HL-60/S4 treated with phorbol 12-myristate 13-acetate at 8.2 ng/mL for 4 days and 3 days (cell line): ENCODE measurements at regions not wholly inside any gene's neighbourhood (a gene's known extent, or its start where the extent isn't known, plus 50 kb on each side); places are given as distances from the start of the nearest gene placed in this dataset.

Experiments
- in situ Hi-C: fragments of 300-500 bp; cut with MboI; formaldehyde crosslinking; loops from 2 replicates; pipeline ENCODE4 v1.15.0; 2022; ENCODE audit warnings: low sequenced_read_pairs

DNA sequence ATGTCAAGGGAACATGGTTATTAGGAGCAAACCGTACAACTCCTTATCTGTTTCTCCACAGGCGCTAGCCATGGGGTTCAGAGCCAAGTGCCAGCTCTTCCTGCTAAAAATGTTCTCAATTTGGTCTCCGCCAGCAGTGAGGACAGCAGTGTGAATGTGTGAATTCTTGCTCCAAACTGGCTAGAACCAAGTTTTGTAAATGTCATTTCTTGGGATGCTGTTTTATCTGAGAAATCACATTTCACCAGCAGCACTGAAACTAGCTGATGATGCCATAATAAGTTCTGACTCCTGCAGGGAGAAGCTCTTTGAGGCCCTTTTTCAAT, 140.6 kb upstream of the LGALSL start:
- in situ Hi-C loops = no loop called here

DNA sequence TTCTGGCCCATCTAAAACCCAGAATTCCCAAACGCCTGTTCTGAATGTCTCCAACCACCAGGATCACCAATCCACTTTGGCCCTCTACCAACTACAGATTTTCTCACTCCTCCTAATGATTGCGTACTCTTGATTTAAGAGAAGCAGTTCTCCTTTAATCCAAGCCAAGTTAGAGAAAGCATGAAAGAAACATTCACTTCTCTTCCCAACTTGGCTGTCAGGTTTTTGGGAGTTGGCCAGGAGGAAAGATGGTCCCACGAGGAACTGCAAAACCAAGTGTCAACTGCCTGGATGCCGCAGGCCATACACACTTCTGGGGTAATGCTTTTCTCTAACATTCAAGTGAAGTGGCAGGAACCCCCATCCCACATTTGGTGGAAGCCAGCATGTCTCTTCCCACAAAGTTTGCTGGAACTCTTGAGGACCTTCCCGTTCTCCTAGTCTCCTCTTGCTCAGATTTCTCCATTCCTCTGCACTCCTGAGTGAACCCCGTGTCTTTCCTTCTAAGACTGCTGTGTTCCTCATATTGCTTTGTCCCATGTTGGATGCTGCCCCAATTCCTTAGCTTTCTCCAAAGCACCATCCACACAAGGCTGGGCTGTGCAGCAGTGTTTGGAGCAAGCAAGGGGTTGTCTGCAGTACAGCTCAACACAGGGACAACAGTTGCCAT, 138.5 kb upstream of the LGALSL start:
- in situ Hi-C loops = no loop called here

DNA sequence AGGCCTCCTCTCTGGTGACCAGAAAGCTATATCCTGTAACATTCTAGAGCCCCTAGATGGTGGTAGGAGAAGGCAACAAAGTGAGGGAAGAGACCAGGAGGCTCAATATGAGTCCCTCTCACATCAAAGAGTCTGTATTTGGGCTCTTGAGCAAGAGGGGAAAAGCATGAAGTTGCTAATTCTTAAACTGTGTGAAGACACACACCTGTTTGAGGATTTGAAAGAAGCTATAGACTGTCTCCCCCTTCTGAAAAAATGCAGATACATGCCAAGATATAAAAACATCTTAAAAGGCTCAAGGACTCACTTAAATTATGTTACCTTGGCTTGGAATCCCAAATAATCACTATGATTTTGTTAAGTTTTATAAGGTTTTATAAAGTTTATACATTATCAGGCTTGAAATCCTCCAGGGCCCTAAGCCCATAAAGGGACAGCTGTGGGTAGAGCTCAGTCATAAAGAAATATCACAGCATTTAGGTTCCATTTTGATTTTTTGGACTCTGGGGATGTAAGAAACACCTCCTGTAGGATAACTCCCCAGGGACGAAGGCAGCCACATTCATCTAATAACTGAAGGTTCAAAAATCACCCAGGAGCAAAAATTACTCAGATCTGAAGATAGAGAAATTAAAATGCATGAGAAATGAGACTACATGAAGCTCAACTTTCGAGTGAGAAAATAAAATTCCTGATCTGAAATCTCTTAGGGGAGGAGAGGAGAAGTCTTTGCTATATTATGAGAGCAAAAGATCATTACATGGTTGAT, 136.1 kb upstream of the LGALSL start:
- in situ Hi-C loops = no loop called here

DNA sequence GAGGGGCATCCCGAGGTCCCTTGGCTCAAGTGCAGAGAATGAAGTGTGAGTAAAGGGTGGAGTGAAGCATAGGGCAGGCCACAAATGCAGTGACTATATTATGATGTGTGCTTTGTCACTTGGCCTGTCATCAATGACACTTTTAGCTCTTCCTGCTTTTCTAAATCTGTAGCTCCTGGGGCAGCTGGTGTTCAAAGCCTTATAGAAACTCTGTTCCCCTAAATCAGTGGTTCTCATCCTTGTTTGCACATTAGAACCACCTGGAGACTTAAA, 135.6 kb upstream of the LGALSL start:
- in situ Hi-C loops = no loop called here

DNA sequence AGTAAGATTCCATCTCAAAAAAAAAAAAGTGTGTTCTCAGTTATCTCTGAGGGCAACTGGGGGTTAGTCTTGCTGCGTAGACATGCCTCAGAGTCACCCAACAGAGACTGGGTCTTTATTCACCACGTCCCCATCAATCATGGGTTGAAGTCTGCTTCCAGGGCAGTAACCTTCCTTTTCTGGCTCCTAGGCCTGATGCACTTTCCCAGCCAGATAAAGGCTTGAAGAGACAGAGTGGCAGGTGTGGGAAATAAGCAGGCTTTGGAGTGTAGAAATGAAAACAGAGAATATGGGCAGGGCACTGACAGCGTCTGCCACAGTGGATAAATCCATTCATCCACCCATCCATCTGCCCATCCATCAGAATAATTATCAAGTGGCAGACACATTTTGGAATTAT, 134.1 kb upstream of the LGALSL start:
- in situ Hi-C loops = loop anchor here (10.0 kb wide), 1 partner anchor 275 kb away; no protein-coding TSS in a partner anchor

DNA sequence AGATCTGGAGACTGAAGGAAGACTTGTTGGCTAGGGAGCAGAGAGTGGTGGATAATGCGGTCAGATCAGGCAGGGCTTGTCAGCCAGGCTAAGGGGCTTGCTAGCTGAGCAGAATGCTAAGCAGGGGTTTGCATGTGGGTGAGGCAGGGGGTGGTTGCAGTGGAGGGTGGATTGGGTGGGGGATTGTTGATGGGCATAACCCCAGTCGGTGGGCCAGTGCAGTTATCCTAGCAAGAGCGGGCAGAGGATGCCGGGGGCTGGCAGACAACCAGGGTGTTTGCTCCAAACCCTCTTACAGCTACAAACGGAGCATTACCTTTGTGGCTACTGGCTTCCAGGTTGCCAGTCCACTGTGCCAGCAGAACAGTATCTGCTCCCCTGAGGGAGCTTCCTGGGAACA, 131.5 kb upstream of the LGALSL start:
- in situ Hi-C loops = loop anchor here (10.0 kb wide), 1 partner anchor 278 kb away; no protein-coding TSS in a partner anchor

DNA sequence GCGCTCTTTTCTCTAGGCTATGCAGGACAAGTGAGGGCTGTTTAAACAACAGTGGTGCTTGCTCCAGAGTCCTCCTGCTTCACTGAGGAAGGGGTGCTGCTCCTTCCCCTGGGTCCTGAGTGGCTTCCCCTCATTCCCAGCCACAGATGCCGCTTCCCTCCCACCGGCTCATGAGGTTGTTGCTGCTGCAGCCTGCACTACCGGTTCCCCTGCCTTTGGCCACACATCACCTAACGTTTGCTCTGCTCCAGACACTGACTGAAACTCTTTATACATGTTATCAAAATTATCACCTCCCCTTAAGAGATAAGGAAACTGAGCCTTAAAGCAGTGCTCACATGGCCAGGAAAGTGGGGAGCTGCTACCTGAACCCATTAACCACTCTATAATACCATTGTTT, 130.8 kb upstream of the LGALSL start:
- in situ Hi-C loops = loop anchor here (10.0 kb wide), 1 partner anchor 278 kb away; no protein-coding TSS in a partner anchor

DNA sequence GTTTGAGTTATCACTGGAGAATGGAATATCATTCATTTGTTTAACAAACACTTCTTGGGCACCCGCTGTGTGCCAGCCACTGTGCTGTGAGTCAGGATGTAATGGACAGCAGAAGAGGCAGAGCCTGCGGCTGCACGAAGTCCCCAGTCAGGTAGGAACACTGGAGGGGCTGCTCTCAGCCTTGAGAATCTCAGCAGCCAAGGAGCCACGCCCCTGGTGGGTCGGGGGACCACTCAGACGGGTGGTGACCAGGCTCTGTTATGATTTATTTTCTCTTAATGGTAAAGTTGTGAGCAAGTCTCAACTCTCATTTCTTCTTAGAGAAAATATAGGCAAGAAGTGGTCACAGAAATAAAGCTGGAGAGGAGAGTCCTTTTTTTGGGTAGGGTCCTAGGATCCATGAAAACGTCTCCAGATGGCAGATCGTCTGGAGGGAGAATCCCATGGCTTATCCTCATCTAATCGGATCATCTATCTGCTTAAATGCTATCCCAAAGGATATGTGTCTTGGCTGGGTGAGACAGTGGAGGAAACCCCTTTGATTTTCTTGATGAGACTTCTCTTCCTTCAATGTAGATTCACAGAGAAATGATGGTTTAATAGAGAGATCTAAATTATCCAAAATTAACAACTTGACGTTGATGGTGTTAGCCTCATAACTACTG, 129.1 kb upstream of the LGALSL start:
- in situ Hi-C loops = loop anchor here (10.0 kb wide), 1 partner anchor 280 kb away; no protein-coding TSS in a partner anchor

DNA sequence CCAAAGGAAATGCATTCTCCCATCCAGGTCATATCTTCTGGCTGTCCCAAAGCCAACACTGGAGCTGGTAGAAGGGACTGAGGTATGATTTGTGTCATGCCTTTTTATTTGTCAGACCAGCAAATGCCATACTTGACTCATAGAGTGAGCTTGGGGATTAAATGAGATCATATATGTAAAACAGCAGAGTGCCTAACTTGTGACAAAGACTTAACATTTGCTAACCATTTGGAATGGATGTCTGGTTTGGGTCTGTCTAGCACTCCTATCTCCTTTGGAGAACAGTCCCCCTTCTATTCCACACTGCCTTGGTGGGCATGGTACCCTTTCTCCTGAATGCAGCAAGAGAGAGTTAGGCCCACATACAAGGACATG, 128.5 kb upstream of the LGALSL start:
- in situ Hi-C loops = loop anchor here (10.0 kb wide), 1 partner anchor 281 kb away; no protein-coding TSS in a partner anchor

DNA sequence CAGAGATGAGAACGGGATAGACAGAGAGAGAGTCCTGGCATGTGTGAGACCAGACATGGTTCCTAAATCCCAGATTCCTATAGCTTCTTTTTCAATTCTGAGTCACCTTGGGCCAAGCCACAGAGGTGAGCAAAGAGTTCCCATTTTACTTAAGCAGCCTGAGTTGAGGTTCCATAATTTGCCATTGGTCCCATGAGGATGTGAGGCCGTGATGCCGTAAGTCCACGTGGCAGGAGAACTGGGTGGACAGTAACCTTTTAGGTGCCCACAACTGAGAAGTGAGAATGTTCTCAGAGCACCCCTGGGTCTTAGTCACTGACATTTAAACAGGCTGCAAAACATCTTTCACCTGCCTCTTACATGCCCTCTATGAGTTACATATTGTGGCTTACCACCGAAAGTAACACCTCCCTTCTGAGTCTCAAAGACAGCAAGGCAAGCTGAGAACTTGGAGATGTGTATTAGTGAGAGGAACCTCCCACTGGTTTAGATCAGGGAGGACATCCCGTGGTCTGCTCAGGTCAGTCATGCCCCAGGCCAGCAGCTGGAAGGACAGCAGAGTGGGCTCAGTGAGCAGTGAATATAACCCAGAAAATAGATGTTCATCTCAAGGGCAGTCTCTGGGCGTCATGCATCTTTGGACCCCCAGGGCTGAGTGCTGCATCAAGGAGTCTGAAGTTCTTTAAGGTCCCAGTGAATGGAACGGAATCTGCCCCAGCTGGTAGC, 127.9 kb upstream of the LGALSL start:
- in situ Hi-C loops = loop anchor here (10.0 kb wide), 1 partner anchor 281 kb away; no protein-coding TSS in a partner anchor

DNA sequence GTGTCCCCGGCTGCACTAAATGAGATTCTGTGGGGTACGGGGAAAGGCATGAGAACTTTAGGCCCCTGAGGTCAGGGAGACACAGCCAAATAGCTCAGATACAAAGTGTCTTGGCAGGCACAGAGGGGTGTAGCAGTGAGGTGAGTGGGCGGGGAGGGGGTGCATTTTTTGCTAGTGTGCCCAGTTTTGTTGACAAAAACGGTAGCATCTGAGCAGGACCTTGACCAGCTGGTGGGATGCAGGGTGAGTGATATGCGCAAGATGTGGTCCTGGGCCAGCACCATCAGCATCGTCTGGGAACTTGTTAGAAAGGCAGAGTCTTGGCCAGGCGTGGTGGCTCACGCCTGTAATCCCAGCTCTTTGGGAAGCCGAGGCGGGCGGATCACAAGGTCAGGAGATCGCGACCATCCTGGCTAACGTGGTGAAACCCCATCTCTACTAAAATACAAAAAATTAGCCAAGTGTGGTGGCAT, 127.3 kb upstream of the LGALSL start:
- in situ Hi-C loops = loop anchor here (10.0 kb wide), 1 partner anchor 282 kb away; no protein-coding TSS in a partner anchor

DNA sequence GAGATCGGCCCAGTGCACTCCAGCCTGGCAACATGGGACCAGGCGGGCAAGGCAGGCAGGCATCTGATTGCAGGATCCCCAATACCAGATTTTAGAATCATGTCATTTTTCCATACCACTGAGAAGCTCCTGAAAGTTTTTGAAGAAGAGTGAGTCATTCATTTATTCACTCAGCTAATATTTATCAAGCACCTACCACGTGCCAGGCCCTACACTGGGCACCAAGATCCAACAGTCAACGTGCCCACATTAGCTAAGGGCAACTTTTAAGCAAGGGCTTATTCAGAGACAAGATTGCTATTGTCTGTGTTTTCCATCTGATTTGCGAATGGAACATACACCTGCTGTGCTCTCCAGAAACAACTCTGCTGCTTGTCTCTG, 126.8 kb upstream of the LGALSL start:
- in situ Hi-C loops = loop anchor here (10.0 kb wide), 1 partner anchor 282 kb away; no protein-coding TSS in a partner anchor

DNA sequence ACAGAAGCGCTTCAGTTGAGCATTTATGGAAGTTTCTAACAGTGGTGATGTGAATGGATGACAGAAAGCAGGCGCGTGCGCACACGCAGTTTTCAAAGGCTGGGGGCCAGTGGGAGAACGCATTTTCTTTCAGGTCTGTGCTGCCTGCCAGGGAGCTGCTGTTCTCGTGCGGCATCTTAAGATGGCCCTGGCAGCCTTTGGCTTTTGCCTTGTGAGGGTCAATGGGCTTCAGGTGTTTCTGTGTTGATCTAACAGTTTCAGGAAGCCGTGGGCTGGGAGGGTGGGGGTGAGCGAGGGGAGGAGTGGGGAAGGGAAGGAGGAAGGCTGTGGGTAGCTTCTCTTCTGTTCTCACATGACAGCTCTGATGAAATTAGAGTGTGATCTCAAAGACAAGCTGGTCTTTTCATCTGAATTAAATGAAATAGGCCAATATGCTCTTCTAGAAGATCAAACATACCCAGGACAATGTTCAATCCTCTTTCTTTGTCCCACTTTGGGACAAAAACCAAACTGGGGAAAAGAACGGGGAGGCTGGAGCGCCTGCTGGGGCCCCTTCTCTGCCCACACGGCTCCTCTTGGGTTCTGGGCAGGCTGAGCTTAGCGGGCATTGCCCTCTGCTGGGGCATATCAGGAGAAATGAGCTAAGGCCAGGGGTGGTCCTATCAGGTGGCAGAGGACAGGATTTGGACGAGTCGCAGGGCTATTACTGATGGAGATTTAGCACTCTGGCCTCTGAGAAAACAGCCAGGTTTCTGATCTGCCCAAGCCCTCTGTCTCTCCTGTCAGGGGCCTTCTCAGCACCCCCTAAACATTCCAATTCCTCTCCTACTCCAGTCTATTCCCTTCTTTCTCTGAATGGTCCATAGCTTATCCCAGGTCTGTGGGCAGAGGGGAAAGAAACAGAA, 126.2 kb upstream of the LGALSL start:
- in situ Hi-C loops = loop anchor here (10.0 kb wide), 1 partner anchor 283 kb away; no protein-coding TSS in a partner anchor

DNA sequence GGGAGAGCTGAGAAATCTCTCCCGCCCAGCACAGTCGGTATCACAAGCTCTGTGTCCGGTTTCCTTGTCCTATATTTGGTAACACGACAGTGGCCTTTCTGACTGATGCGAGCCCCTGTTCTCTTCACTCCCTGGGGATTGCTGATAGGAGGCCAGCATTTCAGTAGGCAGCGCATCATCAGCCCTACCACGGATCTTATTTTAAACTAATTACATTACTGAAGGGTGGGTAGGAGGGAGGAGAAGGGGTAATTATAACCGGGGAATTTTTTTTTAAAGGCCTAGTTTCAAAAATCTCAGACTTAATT, 125.6 kb upstream of the LGALSL start:
- in situ Hi-C loops = loop anchor here (10.0 kb wide), 1 partner anchor 284 kb away; no protein-coding TSS in a partner anchor

DNA sequence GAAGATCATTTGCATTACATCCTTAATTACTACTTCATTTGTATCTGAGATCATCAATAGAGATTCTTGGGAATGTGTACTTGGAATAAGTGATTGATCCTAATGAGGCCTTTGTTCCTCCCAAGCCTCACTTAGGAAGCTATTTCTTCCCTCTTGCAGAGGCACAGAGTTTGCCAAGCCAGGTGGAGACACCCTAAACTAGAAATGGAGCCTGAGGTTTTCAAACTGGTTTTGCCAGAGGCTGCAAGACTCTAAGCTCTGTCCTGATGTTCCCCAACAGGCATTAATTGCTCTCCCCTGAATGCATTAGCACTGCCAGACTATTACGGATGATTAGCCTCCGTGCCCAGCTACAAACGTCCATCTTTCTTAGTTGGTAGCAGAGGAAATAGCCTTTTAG, 125.2 kb upstream of the LGALSL start:
- in situ Hi-C loops = loop anchor here (10.0 kb wide), 1 partner anchor 284 kb away; no protein-coding TSS in a partner anchor

DNA sequence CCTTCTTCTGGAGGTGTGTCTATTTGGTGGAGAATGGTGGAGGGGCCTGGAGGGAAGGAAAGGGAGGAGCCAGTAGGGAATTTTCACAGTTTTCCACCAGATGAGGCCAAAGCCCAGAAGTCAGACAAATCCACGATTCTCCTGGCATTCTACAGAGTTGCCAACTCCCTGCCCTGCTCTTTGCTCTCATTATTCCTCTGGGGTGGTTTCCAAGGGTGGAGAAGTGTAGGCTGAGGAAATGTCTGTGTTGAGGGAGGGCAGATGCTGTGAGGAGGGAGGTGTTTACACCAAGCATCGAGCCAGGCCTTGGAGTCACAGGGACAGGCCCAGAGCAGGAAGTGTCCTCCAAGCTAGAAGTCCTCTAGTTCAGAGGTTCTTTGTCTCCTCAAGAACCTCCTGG, 124.1 kb upstream of the LGALSL start:
- in situ Hi-C loops = loop anchor here (10.0 kb wide), 1 partner anchor 285 kb away; no protein-coding TSS in a partner anchor

DNA sequence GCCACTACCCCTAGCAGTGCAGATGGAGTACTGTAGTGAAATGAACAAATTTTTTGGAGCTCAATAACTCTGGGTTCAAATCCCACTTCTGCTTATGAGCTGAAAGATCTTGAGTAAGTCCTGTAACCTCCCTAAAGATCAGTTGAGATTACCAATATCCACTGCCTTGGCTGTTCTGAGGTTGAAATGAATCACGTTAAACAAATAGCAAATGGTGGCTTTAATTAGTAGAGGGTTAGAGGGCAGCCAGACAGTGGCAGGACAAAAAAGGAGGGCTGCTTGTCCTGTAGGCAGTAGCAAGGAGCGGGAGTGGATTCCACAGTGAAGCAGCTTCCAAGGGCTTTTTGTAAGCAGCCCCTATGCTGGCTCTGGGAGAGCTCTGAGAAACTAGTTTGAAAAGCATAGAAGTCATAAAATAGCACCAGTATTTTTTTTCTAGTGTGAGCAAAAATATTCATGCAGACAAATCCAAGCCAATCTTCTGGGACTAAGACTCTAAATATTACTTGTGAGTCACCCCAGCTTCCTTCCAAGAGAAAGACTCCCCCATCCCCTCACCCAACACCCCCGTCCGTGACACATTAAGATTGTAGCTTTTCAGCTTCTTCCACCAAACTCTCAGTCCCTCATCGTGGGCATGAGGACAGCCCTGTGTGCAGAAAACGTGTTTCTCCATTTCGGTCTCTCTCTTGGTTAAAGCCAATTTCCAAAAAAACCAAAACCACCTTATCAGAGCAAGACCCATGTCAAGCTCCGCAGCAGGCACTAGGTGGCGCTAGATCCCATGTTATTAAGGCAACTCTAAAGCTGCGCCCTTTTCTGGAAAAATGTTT, 123.5 kb upstream of the LGALSL start:
- in situ Hi-C loops = no loop called here

DNA sequence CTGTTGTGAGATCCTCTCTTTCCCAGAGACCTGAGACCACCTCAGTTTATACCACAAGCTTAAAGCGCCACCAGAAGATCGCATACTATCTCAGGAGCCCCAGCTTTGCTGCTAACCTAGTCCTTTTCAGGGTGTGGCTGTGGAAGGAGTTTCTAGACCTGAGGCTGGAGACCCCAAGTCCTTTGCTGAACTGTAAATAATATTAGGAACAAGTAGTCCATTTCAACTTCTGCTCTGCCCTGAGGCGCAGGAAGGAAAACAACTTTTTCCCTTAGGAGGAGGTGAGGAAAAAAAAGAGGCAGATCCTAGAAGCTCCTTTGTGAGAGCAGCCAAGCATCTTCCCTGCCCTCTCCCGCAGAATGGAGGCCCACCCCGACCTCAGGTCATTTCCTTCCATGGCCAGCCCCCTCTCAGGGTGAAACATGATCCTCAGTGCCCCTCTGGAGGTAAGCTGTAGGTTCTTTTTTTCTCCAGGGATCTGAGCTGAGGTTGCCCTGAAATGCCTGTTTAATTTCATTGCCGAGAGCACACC, 122.8 kb upstream of the LGALSL start:
- in situ Hi-C loops = no loop called here
